ENCODE measurements at regions not wholly inside any gene's neighbourhood (a gene's known extent, or its start where the extent isn't known, plus 50 kb on each side); places are given as distances from the start of the nearest gene placed in this dataset.

GRCh38 chr3:74771401-74771800, 156.9 kb upstream of the CNTN3 start:
- Histone ChIP-seq H3K4me1 (ENCODE audit: control insufficient read depth, insufficient read depth, low read length) (no peaks in the 10 kb centered on the region), H3K27ac (ENCODE audit: low read length) (no peak overlapping the region), H3K4me3 (ENCODE audit: low read length) (no peak overlapping the region), H3K9me3 (ENCODE audit: control insufficient read depth, insufficient read depth, low read length) (no peaks in the 10 kb centered on the region), H3K36me3 (ENCODE audit: control insufficient read depth, insufficient read depth, low read length) (no peaks in the 10 kb centered on the region), H3K27me3 (ENCODE audit: control insufficient read depth, insufficient read depth, low read length) (no peaks in the 10 kb centered on the region)
- no peak for DNase-seq (ENCODE audit: low read depth, low spot score)
- WGBS (ENCODE audit: insufficient coverage, insufficient read length), result no CpG with 5 or more reads among the region's 2 CpGs

- no peaks in the 10 kb centered on the region for H3K36me3 ChIP-seq (ENCODE audit: control insufficient read depth, insufficient read depth, low read length)
- H3K27me3 ChIP-seq (ENCODE audit: control insufficient read depth, insufficient read depth, low read length), result no peaks in the 10 kb centered on the region
- no peaks in the 10 kb centered on the region for H3K9me3 ChIP-seq (ENCODE audit: control insufficient read depth, insufficient read depth, low read length)
- H3K4me1 ChIP-seq (ENCODE audit: control insufficient read depth, insufficient read depth, low read length), result no peaks in the 10 kb centered on the region
- DNase-seq (ENCODE audit: low read depth, low spot score), result no peak
- no peak overlapping the region for H3K4me3 ChIP-seq (ENCODE audit: low read length)
- H3K27ac ChIP-seq (ENCODE audit: low read length), result no peak overlapping the region
- no CpG with 5 or more reads among the region's 1 CpG for WGBS (ENCODE audit: insufficient coverage, insufficient read length)
These were observed 153.6 kb upstream of the CNTN3 start for GRCh38 chr3:74768010-74768409.

GRCh38 chr3:74766405-74766804, 151.9 kb upstream of the CNTN3 start:
- WGBS (ENCODE audit: insufficient coverage, insufficient read length), result no CpG with 5 or more reads among the region's 4 CpGs
- H3K4me3 ChIP-seq (ENCODE audit: low read length), result no peak overlapping the region
- H3K9me3 ChIP-seq (ENCODE audit: control insufficient read depth, insufficient read depth, low read length), result no peaks in the 10 kb centered on the region
- no peaks in the 10 kb centered on the region for H3K4me1 ChIP-seq (ENCODE audit: control insufficient read depth, insufficient read depth, low read length)
- DNase-seq (ENCODE audit: low read depth, low spot score), result no peak
- H3K27me3 ChIP-seq (ENCODE audit: control insufficient read depth, insufficient read depth, low read length), result no peaks in the 10 kb centered on the region
- no peak overlapping the region for H3K27ac ChIP-seq (ENCODE audit: low read length)
- H3K36me3 ChIP-seq (ENCODE audit: control insufficient read depth, insufficient read depth, low read length), result no peaks in the 10 kb centered on the region

GRCh38 chr3:74763830-74764229, 149.4 kb upstream of the CNTN3 start:
- H3K4me3 ChIP-seq (ENCODE audit: low read length), result no peak overlapping the region
- H3K4me1 ChIP-seq (ENCODE audit: control insufficient read depth, insufficient read depth, low read length), result no peaks in the 10 kb centered on the region
- no peaks in the 10 kb centered on the region for H3K36me3 ChIP-seq (ENCODE audit: control insufficient read depth, insufficient read depth, low read length)
- DNase-seq (ENCODE audit: low read depth, low spot score), result no peak
- no CpG with 5 or more reads among the region's 2 CpGs for WGBS (ENCODE audit: insufficient coverage, insufficient read length)
- H3K27ac ChIP-seq (ENCODE audit: low read length), result no peak overlapping the region
- no peaks in the 10 kb centered on the region for H3K27me3 ChIP-seq (ENCODE audit: control insufficient read depth, insufficient read depth, low read length)
- H3K9me3 ChIP-seq (ENCODE audit: control insufficient read depth, insufficient read depth, low read length), result no peaks in the 10 kb centered on the region

- Histone ChIP-seq H3K4me1 (ENCODE audit: control insufficient read depth, insufficient read depth, low read length) (no peaks in the 10 kb centered on the region), H3K27me3 (ENCODE audit: control insufficient read depth, insufficient read depth, low read length) (no peaks in the 10 kb centered on the region), H3K4me3 (ENCODE audit: low read length) (no peak overlapping the region), H3K9me3 (ENCODE audit: control insufficient read depth, insufficient read depth, low read length) (no peaks in the 10 kb centered on the region), H3K27ac (ENCODE audit: low read length) (no peak overlapping the region), H3K36me3 (ENCODE audit: control insufficient read depth, insufficient read depth, low read length) (no peaks in the 10 kb centered on the region)
- no peak for DNase-seq (ENCODE audit: low read depth, low spot score)
- WGBS (ENCODE audit: insufficient coverage, insufficient read length), result no CpG with 5 or more reads among the region's 2 CpGs
These were observed 142.2 kb upstream of the CNTN3 start for GRCh38 chr3:74756674-74757073.

GRCh38 chr3:74752290-74752689, 137.8 kb upstream of the CNTN3 start:
- no CpG with 5 or more reads among the region's 7 CpGs for WGBS (ENCODE audit: insufficient coverage, insufficient read length)
- H3K27me3 ChIP-seq (ENCODE audit: control insufficient read depth, insufficient read depth, low read length), result no peaks in the 10 kb centered on the region
- H3K27ac ChIP-seq (ENCODE audit: low read length), result no peak overlapping the region
- no peak for DNase-seq (ENCODE audit: low read depth, low spot score)
- no peak overlapping the region for H3K4me3 ChIP-seq (ENCODE audit: low read length)
- no peaks in the 10 kb centered on the region for H3K36me3 ChIP-seq (ENCODE audit: control insufficient read depth, insufficient read depth, low read length)
- no peaks in the 10 kb centered on the region for H3K9me3 ChIP-seq (ENCODE audit: control insufficient read depth, insufficient read depth, low read length)
- H3K4me1 ChIP-seq (ENCODE audit: control insufficient read depth, insufficient read depth, low read length), result no peaks in the 10 kb centered on the region

- H3K27me3 ChIP-seq (ENCODE audit: control insufficient read depth, insufficient read depth, low read length), result no peaks in the 10 kb centered on the region
- no peak overlapping the region for H3K4me3 ChIP-seq (ENCODE audit: low read length)
- no peak overlapping the region for H3K27ac ChIP-seq (ENCODE audit: low read length)
- H3K36me3 ChIP-seq (ENCODE audit: control insufficient read depth, insufficient read depth, low read length), result no peaks in the 10 kb centered on the region
- DNase-seq (ENCODE audit: low read depth, low spot score), result no peak
- H3K9me3 ChIP-seq (ENCODE audit: control insufficient read depth, insufficient read depth, low read length), result no peaks in the 10 kb centered on the region
- WGBS (ENCODE audit: insufficient coverage, insufficient read length), result no CpG with 5 or more reads among the region's 7 CpGs
- no peaks in the 10 kb centered on the region for H3K4me1 ChIP-seq (ENCODE audit: control insufficient read depth, insufficient read depth, low read length)
These were observed 137.3 kb upstream of the CNTN3 start for GRCh38 chr3:74751775-74752174.

- Histone ChIP-seq H3K36me3 (ENCODE audit: control insufficient read depth, insufficient read depth, low read length) (no peaks in the 10 kb centered on the region), H3K4me1 (ENCODE audit: control insufficient read depth, insufficient read depth, low read length) (no peaks in the 10 kb centered on the region), H3K27ac (ENCODE audit: low read length) (no peak overlapping the region), H3K27me3 (ENCODE audit: control insufficient read depth, insufficient read depth, low read length) (no peaks in the 10 kb centered on the region), H3K9me3 (ENCODE audit: control insufficient read depth, insufficient read depth, low read length) (no peaks in the 10 kb centered on the region), H3K4me3 (ENCODE audit: low read length) (no peak overlapping the region)
- WGBS (ENCODE audit: insufficient coverage, insufficient read length), result no CpG with 5 or more reads among the region's 4 CpGs
- DNase-seq (ENCODE audit: low read depth, low spot score), result no peak
These were observed 136.4 kb upstream of the CNTN3 start for GRCh38 chr3:74750901-74751300.

- H3K27me3 ChIP-seq (ENCODE audit: control insufficient read depth, insufficient read depth, low read length), result no peaks in the 10 kb centered on the region
- WGBS (ENCODE audit: insufficient coverage, insufficient read length), result no CpG with 5 or more reads among the region's 3 CpGs
- no peak for DNase-seq (ENCODE audit: low read depth, low spot score)
- no peaks in the 10 kb centered on the region for H3K36me3 ChIP-seq (ENCODE audit: control insufficient read depth, insufficient read depth, low read length)
- H3K4me1 ChIP-seq (ENCODE audit: control insufficient read depth, insufficient read depth, low read length), result peaks cover 2% of the 10 kb centered on the region; the same call in 1 of the 2 replicates
- H3K27ac ChIP-seq (ENCODE audit: low read length), result no peak overlapping the region
- no peak overlapping the region for H3K4me3 ChIP-seq (ENCODE audit: low read length)
- no peaks in the 10 kb centered on the region for H3K9me3 ChIP-seq (ENCODE audit: control insufficient read depth, insufficient read depth, low read length)
These were observed 124.8 kb upstream of the CNTN3 start for GRCh38 chr3:74739242-74739641.

GRCh38 chr3:74722211-74722610, 107.8 kb upstream of the CNTN3 start:
- Histone ChIP-seq H3K4me3 (ENCODE audit: low read length) (no peak overlapping the region), H3K27me3 (ENCODE audit: control insufficient read depth, insufficient read depth, low read length) (no peaks in the 10 kb centered on the region), H3K4me1 (ENCODE audit: control insufficient read depth, insufficient read depth, low read length) (no peaks in the 10 kb centered on the region), H3K27ac (ENCODE audit: low read length) (no peak overlapping the region), H3K36me3 (ENCODE audit: control insufficient read depth, insufficient read depth, low read length) (no peaks in the 10 kb centered on the region), H3K9me3 (ENCODE audit: control insufficient read depth, insufficient read depth, low read length) (no peaks in the 10 kb centered on the region)
- DNase-seq (ENCODE audit: low read depth, low spot score), result no peak

GRCh38 chr3:74713977-74714376, 99.5 kb upstream of the CNTN3 start:
- H3K4me3 ChIP-seq (ENCODE audit: low read length), result no peak overlapping the region
- DNase-seq (ENCODE audit: low read depth, low spot score), result no peak
- no peaks in the 10 kb centered on the region for H3K9me3 ChIP-seq (ENCODE audit: control insufficient read depth, insufficient read depth, low read length)
- H3K27ac ChIP-seq (ENCODE audit: low read length), result no peak overlapping the region
- no CpG with 5 or more reads among the region's 4 CpGs for WGBS (ENCODE audit: insufficient coverage, insufficient read length)
- no peaks in the 10 kb centered on the region for H3K27me3 ChIP-seq (ENCODE audit: control insufficient read depth, insufficient read depth, low read length)
- no peaks in the 10 kb centered on the region for H3K4me1 ChIP-seq (ENCODE audit: control insufficient read depth, insufficient read depth, low read length)
- no peaks in the 10 kb centered on the region; the same call in 1 of the 2 replicates for H3K36me3 ChIP-seq (ENCODE audit: control insufficient read depth, insufficient read depth, low read length)

Data from iPS DF 6.9 (cell line).